RPMI8226 (cell line): ENCODE measurements at regions not wholly inside any gene's neighbourhood (a gene's known extent, or its start where the extent isn't known, plus 50 kb on each side); places are given as distances from the start of the nearest gene placed in this dataset.
A peak's percentile ranks its signal among the peaks of the same experiment; 100 is the strongest.
"Not testable (repeated sequence)": the region's sequence is repeated elsewhere in the genome, so short reads cannot be mapped to it uniquely, and the experiment has no call there.

Source experiments
- DNase-seq: peaks from one replicate; pipeline ENCODE4 v3.0.0-alpha.2; 2015

DNA sequence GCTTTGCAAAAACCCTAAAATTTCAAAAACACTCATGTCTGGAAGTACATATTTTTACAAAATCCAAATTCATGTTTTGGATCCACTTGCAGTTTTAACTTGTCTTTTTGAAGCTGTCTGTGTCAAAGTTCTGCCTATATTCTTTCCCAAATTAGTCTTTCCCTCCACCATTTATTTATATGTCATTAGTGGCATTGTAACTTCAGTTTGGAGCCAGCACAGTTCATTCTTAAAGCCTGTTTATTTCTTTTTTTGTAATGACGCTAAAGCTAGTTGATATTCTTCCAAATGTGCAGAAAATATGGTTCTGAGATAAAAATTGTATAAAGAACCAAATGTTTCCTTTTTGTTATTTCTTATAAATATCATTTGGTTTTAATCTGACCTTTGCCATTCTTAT lies 2039.3 kb downstream of the OLFM4 start:
- no peak for DNase-seq

DNA sequence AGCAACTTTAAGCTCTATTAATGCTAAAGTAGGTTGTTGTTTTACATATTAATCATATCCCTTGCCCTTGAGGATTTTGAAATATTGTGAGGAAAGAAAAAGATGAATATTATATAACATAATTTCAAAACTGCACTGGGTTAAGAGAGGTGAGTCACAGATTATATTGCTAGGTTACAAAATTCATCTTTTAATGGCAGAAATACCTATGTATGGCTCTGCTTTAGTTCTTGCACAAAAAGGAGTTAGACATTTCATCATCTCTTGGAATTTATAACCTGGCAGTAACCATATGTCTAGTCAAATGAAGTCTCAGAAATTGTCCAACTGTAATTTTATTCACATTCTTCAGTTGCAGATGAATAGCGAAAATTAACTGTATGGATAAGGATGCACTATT lies 2041.1 kb downstream of the OLFM4 start:
- DNase-seq = no peak

DNA sequence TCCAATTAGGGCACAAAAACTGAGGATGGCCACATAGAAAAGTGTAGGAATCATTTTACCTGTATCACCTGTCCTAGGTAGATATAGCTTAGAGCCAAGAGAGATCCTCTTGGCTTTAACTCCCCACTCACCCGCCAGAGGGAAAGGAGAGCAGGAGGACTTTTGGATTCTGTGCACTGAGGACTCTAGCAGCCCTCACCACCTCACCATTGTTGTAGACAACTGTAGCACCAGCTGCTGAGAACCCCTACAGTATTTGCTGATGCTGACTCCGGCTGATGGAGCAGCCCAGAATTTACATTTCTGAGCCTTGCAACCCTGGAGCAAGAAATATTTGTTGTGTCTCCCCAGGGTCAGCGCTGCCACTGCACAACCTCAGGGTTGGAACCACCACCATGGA lies 2044.4 kb downstream of the OLFM4 start:
- no peak for DNase-seq

DNA sequence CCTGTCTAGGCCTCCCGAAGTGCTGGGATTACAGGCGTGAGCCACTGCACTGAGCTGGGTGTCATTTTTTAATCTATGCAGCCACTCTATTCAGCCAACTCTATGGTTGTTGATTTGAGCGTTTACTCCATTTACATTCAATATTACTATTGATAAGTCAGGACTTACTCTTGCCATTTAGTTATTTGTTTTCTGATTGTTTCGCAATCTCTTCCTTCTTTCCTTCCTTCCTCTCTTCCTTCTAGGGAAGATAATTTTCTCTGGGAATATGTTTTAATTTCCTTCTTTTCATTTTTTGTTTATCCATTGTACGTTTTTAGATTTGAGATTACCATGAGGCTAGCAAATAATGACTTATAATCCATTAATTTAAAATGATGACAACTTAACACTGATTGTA lies 2056.0 kb downstream of the OLFM4 start:
- DNase-seq = no peak

DNA sequence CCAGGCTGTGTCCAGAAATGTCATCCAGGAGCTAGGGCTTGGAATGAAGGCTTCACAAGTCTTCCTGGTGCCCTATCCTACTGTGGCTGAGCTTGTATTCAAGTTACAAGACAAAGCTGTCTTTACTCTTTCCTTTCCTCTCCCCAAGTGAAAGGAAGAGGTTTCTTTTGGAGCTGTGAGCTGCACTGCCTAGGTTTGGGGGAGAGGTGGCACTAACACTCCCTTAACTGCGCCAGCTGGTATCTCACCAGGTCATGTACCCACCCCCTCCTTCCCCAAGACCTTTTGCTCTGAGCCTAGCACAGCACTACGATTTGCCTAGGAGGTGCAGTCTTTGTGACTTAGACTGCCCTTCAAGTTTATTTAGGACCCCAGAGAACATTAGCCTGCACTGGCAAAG lies 2053.6 kb upstream of the PRR20A start:
- DNase-seq = no peak

DNA sequence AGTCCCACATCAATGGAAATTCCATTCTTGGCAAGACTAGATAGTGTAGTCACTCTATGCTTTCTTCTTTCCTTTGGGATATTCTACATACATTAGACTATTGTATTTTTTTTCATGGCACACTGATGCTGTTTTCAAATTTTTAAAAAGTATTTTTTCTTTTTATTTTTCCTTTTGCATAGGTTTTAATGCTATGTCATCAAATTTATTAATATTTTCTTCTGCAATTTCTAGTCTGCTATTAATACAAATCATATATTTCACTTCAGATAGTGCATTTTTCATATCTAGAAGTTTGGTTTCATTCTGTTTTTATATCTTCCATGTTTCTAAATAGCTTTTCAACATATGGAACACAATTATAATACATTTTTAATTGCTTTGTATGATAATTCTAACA lies 2050.1 kb upstream of the PRR20A start:
- DNase-seq = no peak

DNA sequence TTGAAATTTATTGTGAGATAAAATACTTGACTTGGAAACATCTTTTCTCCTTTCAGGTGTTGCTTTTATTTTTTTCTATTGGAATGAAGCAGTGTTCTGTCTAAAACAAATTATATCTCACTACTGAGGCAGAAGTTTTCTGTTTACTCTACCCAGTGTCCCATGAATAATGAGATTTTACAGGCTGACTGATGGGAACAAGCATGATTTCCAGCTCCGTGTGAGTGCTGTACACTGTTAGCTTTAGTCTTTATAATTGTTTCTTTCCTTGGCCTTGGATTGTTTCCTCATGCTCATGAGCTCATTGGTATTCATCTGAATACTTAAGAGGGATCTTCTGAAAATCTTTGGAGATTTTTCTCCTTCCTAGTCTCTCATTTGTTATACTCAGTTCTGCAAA lies 2049.5 kb upstream of the PRR20A start:
- no peak for DNase-seq

DNA sequence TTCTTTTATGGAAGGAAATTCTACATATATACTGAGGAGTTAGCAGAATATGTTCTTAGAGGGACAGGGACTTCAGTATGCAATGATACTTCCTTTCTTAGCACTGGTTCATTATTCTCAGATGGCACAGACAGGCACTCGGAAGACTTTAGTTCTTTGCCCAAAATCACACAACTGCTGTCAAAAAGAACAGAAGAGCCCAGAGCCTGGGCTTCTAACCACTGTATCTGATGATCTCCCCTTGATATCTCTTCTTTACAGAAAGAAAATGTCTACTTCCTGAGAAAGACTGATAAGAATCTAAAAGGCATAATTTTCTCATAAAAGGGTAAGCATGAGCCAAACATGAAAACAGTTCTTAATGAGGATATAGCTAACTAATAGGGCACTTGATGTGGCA lies 2034.2 kb upstream of the PRR20A start:
- DNase-seq = no peak

DNA sequence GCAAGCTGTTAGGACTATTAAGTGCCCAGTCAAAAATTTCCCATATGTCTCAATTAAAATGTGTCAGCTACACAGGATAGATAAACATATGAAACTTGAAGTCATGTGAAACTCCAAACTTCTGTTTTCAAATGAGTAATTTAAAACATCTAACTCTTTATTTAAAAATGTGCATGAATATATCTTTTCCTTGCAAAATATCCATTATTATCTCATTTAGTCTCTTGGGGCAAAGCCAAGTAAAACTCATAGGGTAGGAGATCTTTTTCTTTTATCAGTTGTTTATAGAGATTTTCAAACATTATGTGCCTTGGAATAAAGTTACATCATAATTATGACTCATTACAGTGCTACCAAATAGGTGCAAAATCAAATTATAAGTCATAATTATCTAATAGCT lies 2020.1 kb upstream of the PRR20A start:
- no peak for DNase-seq

DNA sequence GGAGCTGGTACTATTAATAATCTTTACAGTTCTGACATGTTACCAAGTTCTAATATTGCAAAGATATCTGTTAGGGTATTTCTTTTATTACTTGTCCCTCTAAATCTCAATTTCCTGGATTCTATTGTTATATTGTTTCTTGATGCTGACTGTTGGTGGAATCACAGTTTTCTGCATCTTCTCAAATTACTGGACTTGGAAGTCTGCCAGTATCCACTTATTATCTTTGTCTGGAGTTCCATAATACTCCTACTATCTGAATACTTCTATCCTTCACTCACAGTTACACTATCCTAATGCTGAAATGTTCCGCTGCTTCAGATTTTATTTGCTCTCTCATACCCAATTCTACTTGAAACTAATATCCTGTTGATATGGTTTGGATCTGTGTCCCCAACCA lies 1985.7 kb upstream of the PRR20A start:
- no peak for DNase-seq

DNA sequence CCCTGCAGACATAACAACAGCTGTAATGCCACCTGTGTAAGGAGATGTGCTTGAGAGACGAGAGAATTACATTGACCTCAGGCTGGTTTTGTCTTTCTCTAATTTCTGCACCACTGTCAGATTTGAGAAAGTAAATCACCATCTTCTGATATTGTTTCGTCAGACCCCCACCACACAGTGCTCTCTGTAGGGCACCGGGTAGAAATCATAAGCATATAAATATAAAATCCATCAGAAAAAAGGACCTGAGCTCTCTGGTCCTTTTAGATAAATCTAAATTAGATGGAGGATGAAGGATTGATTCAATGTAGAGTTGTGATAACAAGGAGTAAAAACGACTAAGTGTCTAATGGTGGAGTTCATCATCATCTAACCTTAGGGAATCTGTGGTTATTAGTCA lies 1981.0 kb upstream of the PRR20A start:
- no peak for DNase-seq

DNA sequence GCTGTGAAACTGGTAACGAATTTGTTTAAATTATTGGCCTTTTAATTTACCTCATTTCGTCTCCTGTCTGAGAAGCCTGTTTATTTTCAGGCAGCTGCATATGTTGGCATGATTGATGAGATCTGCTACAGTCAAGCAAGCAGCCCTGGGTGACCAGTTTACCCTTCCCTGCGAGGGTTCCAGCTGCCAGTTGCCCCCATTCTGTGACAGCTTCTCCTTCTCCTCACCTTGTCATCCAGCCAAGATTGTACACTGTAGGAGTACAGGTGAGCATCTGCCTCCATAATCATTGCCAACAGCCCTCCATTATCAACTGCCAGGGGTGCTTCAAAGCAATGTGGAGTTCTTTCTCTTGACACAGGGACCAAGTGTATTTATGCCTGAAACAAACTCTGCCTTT lies 1979.9 kb upstream of the PRR20A start:
- no peak for DNase-seq

DNA sequence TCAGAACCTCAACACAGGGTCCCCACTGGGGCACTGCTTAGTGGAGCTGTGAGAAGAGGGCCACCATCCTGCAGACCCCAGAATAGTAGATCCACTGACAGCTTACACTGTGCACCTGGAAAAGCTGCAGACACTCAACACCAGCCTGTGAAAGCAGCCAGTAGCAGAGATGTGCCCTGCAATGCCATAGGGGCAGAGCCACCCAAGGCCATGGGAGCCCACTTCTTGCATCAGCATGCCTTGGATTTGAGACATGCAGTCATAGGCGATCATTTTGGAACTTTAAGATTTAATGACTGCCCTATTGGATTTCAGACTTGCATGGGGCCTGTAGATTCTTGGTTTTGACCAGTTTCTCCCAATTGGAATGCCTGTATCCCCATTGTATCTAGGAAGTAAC lies 1962.1 kb upstream of the PRR20A start:
- DNase-seq = not testable (repeated sequence)

DNA sequence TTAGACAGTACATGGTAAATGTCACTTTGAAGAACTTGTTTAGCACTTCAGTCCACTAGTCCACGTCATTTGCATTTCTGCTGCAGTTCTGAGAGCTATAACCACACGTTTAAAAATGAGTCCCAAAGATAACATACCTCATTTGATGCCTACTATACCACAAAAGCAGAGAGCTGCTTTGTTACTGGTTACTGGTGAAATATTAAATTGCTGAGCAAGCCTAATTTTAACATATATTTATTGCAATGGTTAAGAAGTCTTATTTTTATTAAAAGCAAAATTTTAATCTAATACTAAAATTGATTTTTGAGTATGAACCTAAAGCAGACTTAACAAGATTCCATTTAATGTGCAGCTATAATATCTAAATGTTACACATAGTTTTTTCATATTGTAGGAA lies 1949.7 kb upstream of the PRR20A start:
- no peak for DNase-seq

DNA sequence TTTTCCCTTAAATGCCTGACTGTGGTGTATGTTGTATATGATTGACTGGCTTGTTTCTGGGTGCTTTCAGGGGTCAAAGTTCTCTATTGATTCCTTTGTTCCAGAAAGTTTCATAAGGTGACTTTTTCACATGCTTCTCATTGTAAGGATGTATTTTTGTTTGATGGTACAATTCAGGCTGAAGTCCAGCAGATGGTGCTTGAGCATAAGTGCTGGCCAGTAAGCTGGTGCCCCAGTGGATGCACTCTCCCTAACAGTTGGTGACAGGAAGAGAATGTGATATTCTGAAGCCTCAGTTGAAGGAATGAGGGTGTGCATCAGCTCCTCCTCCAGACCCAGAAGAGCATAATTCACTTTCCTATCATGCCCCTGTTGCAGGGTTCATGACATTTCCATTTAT lies 1941.6 kb upstream of the PRR20A start:
- DNase-seq = no peak

DNA sequence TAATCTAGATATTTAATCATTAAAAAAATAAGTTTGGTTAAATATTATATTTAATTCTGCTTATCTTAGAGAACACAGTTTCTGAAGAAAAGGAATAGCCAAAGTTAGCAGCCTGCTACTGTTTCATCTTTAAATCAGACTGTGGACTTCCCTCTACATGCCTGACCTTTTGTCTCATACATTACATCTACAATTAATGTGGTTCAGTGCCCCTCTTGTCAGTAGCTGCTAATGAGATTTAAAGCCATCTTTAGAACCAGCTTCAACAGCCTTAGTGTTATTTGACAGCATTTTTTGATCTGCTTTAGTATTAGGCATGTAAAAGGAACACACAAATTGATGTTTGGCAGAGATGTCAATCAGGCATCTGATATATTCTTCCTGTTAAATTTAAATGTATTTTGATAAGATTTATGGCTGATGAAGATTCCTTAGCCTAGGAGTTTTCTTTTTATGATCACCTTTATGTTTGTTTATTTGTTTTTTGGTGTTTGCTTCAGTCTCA lies 1925.8 kb upstream of the PRR20A start:
- DNase-seq = no peak

DNA sequence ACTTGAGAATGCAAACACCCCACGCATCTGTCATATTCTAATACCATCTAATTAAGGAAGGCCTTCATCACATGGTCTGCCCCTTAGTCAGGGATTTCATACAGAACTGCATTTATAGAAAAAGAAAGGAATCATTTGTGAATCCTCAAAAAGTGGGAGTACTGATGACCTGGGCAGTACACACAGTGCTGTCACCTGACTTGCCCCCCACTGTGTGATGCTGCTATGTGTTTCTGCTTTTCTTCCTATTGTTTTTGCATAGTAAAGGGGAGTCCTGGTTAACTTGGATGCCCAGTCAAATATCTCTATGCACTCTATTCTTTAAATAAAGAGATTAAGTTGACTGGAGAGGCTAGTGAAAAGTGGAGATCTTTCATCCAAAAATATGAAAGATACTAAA lies 1921.2 kb upstream of the PRR20A start:
- DNase-seq = no peak

DNA sequence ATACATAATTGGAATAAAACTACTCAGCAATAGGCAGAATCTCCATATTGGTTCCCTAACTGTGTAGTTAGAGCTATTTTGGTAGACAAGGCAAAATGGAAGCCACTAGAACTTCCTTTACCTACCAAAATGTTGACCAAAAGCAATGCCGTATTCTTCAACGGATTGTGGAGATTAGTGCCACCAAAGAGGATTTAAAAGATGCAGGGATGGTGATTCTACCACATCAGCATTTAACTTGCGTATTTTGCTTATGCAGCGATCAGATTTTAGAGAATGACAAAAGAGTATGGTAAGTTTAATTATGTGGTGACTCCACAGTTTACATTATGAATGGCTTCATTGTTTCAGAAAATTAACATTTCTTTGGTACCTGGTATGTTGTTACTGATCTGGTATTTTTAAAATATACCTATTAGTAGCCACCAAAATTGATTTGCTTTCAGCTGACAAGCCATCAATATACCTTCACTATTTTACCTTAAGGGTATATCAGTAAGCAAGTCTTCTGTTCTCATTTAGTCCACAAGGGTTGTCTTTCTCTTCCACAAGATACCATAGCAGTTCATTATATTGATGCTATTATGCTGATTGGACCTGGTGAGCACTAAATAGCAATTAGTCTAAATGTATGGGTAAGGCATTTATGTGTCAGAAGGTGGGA lies 1910.7 kb upstream of the PRR20A start:
- DNase-seq = no peak

DNA sequence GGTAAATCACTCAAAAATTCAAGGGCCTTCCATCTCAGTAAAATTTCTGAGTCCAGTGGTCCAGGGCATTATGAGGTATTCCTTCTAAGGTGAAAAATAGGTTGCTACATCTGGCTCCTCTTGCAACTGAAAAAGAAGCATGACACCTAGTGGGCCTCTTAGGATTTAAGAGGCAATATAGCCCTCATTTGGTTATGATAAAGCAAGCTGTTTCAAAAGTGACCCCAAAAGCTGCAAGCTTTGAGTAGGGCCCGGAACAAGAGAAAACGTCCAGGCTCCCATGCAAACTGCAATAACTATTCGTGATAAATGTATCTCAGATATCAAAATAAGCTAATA lies 1910.2 kb upstream of the PRR20A start:
- no peak for DNase-seq

DNA sequence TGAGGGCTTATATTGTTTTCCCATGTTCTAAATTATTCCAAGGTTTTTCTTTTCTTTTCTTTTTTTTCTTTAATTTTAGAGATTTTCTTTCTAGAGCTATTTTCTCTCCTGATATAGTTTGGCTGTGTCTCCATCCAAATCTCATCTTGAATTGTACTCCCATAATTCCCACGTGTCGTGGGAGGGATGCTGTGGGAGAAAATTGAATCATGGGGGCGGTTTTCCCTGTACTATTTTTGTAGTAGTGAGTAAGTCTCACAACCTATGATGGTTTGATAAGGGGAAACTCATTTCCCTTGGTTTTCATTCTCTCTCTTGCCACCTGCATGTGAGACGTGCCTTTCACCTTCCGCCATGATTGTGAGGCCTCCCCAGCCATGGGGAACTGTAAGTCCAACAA lies 1906.4 kb upstream of the PRR20A start:
- no peak for DNase-seq

DNA sequence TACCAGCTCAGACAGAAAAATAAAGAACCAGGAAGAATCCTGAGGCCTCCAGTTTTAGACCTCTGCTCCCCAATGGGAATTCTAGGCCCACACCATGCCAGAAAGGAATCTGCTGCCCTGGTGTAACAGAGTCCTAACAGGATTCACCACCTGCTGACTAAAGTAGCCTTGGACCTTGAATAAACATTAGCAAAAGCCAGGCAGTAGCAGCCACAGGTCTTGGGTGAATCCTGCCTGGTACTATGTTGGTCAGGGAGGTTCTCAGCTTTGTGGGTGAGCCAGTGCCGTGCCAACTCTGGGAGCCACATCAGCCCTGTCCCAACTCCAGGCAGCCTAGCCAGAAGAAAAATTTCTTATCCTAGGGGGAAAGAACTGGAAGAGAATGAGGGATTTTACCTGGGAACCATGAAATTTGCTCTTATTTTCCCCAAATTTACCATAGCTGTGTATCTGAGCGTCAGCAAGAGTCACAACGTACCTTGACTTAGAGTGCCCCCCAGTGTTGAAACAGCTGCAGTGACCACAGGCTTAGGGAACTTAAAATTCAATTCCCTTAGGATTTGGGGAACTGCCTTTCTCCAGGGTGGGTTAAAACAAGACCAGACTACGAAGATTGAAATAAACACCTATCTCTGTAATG lies 1895.6 kb upstream of the PRR20A start:
- peak; percentile 9 for DNase-seq

DNA sequence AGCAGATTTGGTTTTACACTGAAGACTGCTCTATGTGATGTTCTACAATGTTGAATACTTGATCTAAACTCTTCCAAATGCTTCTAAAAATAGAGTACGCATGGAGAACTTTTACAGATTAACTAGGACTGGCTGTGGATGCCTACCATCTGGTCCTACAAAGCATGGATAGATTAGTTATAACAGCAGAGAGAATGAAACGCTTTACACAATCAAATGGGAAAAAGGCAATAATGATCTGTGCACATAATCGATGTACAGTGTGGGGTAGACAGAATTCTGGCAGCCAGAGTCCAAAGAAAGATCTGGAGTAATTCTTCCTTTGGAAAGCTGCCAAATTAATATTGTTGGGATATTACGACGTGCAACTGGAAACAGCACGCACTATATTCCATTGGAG lies 1885.5 kb upstream of the PRR20A start:
- DNase-seq = no peak

DNA sequence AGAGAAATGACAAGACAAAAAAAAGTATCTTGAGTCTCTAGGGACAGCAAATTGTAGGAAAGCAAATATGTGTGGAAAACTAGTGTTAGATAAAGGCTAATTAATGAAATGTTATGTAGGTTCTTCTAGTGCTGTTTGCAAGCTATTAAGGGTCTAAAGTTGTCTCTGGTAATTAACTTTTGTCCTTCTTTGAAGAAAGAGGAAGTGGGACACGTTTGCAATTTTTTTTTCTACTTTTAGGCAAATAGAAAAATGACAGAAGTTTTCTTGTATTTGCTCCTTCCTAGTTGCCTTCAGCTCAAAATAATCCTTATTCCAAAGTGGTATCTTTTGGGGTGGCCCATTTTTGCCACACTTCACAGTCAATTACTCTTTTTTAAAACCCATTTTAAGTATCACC lies 1877.7 kb upstream of the PRR20A start:
- DNase-seq = no peak

DNA sequence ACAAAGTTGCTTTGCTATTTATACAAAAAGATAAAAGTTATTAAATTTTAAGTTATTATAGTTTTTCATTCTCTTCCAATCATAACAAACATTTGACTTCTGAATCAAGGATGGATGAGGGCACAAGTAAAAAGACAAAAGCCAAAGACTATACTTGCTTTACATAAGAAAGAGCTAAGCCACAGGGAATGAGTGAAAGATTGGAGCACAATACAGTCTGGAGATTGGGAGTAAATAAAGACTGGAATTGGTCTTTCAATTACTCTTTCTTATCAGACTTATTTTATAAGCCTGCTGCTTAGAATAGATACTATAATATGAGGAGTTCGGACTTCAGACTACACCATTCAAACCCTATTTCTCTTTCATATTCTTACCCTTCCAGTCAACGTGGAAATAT lies 1874.1 kb upstream of the PRR20A start:
- no peak for DNase-seq

DNA sequence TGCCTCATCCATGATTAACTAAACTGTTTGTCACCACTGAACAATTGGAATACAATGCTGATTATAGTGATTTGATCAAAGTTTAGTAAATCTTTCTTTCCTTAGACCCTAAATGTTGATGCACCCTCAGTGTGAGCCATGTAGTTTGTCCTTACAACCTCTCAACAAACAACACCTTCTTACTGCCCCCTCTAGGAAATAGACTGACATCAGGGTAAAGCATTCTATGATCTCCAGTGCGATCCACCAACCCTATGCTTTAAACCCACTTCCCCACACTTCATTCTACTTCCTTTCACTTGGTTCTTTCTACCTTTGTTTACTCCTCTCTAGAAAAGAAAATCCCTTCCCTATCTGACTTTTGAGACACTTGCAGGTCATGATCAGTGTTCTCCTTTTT lies 1842.5 kb upstream of the PRR20A start:
- DNase-seq = no peak
